Fibroblast of upper back skin (primary cell): ENCODE measurements at regions not wholly inside any gene's neighbourhood (a gene's known extent, or its start where the extent isn't known, plus 50 kb on each side); places are given as distances from the start of the nearest gene placed in this dataset.

Source experiments
- DNase-seq: peaks from one replicate; pipeline ENCODE4 v3.0.0-alpha.2; 2013

GRCh38 chr3:188940573-188940932 is 231.2 kb upstream of the TPRG1 start:
- DNase-seq: no peak

GRCh38 chr3:188941103-188941502 is 230.7 kb upstream of the TPRG1 start:
- no peak for DNase-seq

- DNase-seq: no peak
Measured at GRCh38 chr3:188942191-188942590, 229.6 kb upstream of the TPRG1 start.

- DNase-seq: no peak
Measured at GRCh38 chr3:188943591-188943990, 228.2 kb upstream of the TPRG1 start.

- DNase-seq: no peak
Measured at GRCh38 chr3:188944108-188944507, 227.7 kb upstream of the TPRG1 start.

GRCh38 chr3:188946351-188947240 is 225.2 kb upstream of the TPRG1 start:
- DNase-seq: no peak

GRCh38 chr3:188947401-188948280 is 224.1 kb upstream of the TPRG1 start:
- peak; percentile 92 for DNase-seq

GRCh38 chr3:188948281-188948996 is 223.3 kb upstream of the TPRG1 start:
- DNase-seq: peak; percentile 94

- no peak for DNase-seq
Measured at GRCh38 chr3:188948997-188949389, 222.8 kb upstream of the TPRG1 start.

GRCh38 chr3:188949456-188949855 is 222.3 kb upstream of the TPRG1 start:
- no peak for DNase-seq

GRCh38 chr3:188949996-188950395 is 221.8 kb upstream of the TPRG1 start:
- no peak for DNase-seq

- peak; percentile 92 for DNase-seq
Measured at GRCh38 chr3:188950832-188951489, 220.8 kb upstream of the TPRG1 start.

GRCh38 chr3:188951734-188952133 is 220.0 kb upstream of the TPRG1 start:
- no peak for DNase-seq

GRCh38 chr3:188954590-188955208 is 217.1 kb upstream of the TPRG1 start:
- peak; percentile 87 for DNase-seq

GRCh38 chr3:188955919-188956318 is 215.9 kb upstream of the TPRG1 start:
- no peak for DNase-seq

- DNase-seq: peak; percentile 65
Measured at GRCh38 chr3:188956839-188957489, 214.8 kb upstream of the TPRG1 start.

- DNase-seq: no peak
Measured at GRCh38 chr3:188959013-188959412, 212.8 kb upstream of the TPRG1 start.

GRCh38 chr3:188962253-188963247 is 209.2 kb upstream of the TPRG1 start:
- DNase-seq: peak; percentile 47

GRCh38 chr3:188964957-188965356 is 206.8 kb upstream of the TPRG1 start:
- no peak for DNase-seq

GRCh38 chr3:188972310-188972709 is 199.5 kb upstream of the TPRG1 start:
- no peak for DNase-seq
